ENCODE measurements at regions not wholly inside any gene's neighbourhood (a gene's known extent, or its start where the extent isn't known, plus 50 kb on each side); places are given as distances from the start of the nearest gene placed in this dataset.

DNA sequence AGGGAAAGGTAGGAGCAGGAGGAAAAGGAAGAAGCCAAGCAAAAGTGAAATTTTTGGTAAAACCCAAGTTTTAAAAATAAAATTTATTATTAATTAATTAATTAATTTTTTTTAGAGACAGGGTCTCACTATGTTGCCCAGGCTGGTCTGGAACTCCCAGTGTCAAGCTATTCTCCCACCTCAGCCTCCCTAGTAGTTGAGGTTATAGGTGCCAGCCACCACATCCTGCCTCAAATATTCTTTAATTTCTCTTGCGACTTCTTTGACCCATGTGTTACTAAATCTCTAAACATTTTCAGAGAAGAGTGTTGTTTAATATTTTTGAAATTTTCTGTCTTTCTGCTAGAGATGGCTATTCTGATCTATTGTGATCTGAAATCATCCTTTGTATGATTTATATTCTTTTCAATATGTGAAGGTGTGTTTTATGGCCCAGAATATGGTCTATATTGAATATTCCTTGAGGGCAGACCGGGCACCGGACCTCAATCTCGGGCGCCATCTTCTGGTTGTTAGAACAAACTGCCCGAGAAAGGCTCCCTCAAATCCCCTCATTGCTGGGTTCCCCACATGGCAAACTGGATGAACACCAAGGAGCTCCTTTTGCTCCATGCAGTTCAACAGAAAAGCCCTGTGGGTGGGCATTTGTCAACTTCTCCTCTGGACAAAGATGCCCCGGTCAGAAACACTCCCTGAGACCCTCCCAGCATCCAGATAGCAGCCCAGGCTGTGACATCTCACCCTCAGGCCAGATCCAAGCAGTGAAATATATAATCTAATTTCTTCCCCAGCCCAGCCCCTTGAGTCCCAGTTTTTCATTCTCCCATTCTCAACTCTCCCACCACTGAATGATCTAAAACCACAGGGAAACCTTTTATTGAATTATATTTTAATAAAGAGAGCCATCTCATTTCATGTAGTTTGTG lies 110.5 kb downstream of the ASCL4 start:
- H3K4me3 ChIP-seq (ENCODE audit: low read depth, low read length) = no peak overlapping the region
- DNase-seq (ENCODE audit: low read depth) = peak; percentile 33
- peak; percentile 84 for TF ChIP-seq CTCF (IDR thresholded peaks at IDR 0.05; ENCODE audit: control insufficient read depth, extremely low read depth, insufficient read depth)

- no peak overlapping the region for H3K4me3 ChIP-seq (ENCODE audit: low read depth, low read length)
- TF ChIP-seq CTCF (IDR thresholded peaks at IDR 0.05; ENCODE audit: control insufficient read depth, extremely low read depth, insufficient read depth) = no peak
- DNase-seq (ENCODE audit: low read depth) = no peak
These were observed 114.3 kb downstream of the ASCL4 start for GRCh38 chr12:107888789-107889188.

GRCh38 chr12:107891967-107892366 lies 117.5 kb downstream of the ASCL4 start:
- peak; percentile 39 for DNase-seq (ENCODE audit: low read depth)
- peak; percentile 64 for TF ChIP-seq CTCF (IDR thresholded peaks at IDR 0.05; ENCODE audit: control insufficient read depth, extremely low read depth, insufficient read depth)
- no peak overlapping the region for H3K4me3 ChIP-seq (ENCODE audit: low read depth, low read length)

- DNase-seq (ENCODE audit: low read depth) = no peak
- H3K4me3 ChIP-seq (ENCODE audit: low read depth, low read length) = no peak overlapping the region
- TF ChIP-seq CTCF (IDR thresholded peaks at IDR 0.05; ENCODE audit: control insufficient read depth, extremely low read depth, insufficient read depth) = no peak
These were observed 120.1 kb downstream of the ASCL4 start for GRCh38 chr12:107894589-107894988.

GRCh38 chr12:107895966-107896365 lies 121.5 kb downstream of the ASCL4 start:
- H3K4me3 ChIP-seq (ENCODE audit: low read depth, low read length) = no peak overlapping the region
- TF ChIP-seq CTCF (IDR thresholded peaks at IDR 0.05; ENCODE audit: control insufficient read depth, extremely low read depth, insufficient read depth) = no peak
- no peak for DNase-seq (ENCODE audit: low read depth)

GRCh38 chr12:107900588-107900987 lies 126.1 kb downstream of the ASCL4 start:
- no peak for TF ChIP-seq CTCF (IDR thresholded peaks at IDR 0.05; ENCODE audit: control insufficient read depth, extremely low read depth, insufficient read depth)
- no peak for DNase-seq (ENCODE audit: low read depth)
- H3K4me3 ChIP-seq (ENCODE audit: low read depth, low read length) = no peak overlapping the region

Measured in LNCaP clone FGC (cell line).